ENCODE measurements at regions not wholly inside any gene's neighbourhood (a gene's known extent, or its start where the extent isn't known, plus 50 kb on each side); places are given as distances from the start of the nearest gene placed in this dataset.
A peak's percentile ranks its signal among the peaks of the same experiment; 100 is the strongest.

DNA sequence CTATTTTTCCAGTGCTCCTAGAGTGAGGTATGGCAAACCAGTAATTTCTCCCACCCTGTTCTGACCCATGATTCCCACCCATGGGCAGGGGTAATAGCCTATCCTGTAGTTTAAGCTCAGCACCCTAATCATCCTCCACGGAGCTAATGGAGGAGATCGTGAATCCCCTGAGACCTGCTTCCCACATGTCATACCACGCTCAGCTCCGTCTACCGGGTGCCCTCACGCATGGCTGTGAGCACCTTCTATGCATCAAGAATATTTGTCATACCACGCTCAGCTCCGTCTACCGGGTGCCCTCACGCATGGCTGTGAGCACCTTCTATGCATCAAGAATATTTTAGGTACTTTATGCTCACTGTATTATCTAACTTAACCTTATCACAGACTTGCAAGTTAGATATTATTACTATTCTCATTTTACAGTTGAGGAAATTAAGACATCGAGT lies 104.7 kb upstream of the PFN2 start:
- H3K36me3 Mint-ChIP-seq, result no peaks in the 10 kb centered on the region
- ATAC-seq (no peak), DNase-seq (ENCODE audit: low spot score in 2 of 2) (no peak)
- H3K4me3 Mint-ChIP-seq, result no peak overlapping the region
- H3K9me3 Mint-ChIP-seq, result no peaks in the 10 kb centered on the region
- H3K4me1 Mint-ChIP-seq, result peaks cover 8% of the 10 kb centered on the region
- H3K27ac Mint-ChIP-seq, result no peak overlapping the region

DNA sequence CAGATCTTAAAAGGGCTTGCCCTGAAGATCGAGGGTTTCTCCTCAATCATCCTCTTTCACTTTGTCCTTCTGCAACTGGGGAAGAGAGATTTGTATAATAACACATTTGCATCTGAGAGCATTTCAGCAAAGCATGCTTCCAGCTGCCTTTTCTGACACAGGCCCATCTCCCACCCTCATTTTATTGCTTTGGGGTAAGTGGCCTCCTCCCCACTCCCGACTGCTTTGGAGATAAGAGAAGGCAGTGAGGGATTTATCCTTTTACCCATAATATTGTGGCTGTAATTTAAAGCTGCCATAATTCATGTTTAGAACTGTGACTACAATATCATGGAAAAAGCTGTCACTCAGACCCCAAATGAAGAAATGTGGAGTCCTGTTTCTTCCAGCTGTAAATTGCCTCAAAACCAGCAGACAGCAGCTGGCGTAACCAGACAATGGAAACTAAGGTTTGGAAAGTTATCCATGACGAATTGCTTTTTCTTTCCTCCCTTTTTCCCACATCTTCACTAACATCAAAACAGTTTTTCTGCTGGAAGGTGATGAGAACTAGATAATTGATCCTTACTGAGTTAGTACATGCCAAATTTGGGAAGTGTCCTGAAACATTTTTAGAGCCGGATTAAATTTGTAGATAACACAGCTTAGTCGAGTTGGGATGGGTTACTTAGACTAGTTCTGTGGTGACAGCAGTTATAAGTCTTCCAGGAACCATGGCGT lies 104.2 kb upstream of the PFN2 start:
- ATAC-seq, result no peak
- Mint-ChIP-seq H3K36me3 (no peaks in the 10 kb centered on the region), H3K4me3 (no peak overlapping the region)

DNA sequence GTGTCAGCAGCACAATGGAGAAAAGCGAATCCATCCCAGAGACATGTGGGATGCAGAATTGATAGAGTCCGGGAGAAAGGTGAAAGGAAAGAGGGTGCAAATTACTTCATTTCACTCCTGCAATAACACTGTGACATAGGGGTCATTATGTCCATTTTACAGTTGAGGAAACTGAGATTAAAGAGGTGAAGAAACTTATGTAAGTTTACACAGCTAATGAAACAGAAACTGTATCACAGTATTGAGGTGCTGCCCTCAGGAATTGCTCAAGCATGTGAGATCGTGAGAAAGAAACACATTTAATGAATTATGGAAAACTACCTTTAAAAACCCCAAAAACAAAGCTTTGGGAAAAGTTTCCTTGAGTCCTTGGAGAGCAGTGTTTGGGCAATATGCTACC lies 103.6 kb upstream of the PFN2 start:
- Mint-ChIP-seq H3K36me3 (no peaks in the 10 kb centered on the region), H3K4me3 (no peak overlapping the region), H3K27ac (no peak overlapping the region), H3K4me1 (peaks cover 8% of the 10 kb centered on the region), H3K9me3 (no peaks in the 10 kb centered on the region)
- DNase-seq (ENCODE audit: low spot score in 2 of 2) (no peak), ATAC-seq (no peak)

More for the DNA sequence above, 104.2 kb upstream of the PFN2 start:
- Mint-ChIP-seq H3K9me3 (no peaks in the 10 kb centered on the region), H3K4me1 (peaks cover 8% of the 10 kb centered on the region), H3K27ac (no peak overlapping the region)
- no peak for DNase-seq (ENCODE audit: low spot score in 2 of 2)

DNA sequence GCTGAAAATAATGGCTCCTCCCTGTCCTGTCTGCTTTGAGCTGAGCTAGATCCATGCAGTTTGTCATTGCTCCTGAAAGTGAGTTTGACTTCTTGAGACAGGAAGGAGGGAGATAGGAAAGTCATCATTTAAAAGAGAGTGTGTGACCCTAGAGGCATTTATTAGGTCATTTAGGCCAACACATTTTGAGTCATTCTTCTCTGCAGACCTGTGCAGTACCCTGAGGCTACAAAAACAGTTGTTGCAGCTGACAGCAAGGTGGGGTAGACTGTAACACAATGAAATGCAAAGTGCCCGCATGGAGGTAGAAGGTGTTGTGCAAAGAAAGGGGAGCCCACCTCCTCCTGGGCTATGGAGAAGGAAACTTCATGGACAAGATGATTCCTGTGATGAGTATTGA lies 102.8 kb upstream of the PFN2 start:
- H3K4me3 Mint-ChIP-seq, result no peak overlapping the region
- H3K9me3 Mint-ChIP-seq, result no peaks in the 10 kb centered on the region
- no peak for ATAC-seq
- no peak overlapping the region for H3K27ac Mint-ChIP-seq
- no peak for DNase-seq (ENCODE audit: low spot score in 2 of 2)
- peaks cover 8% of the 10 kb centered on the region for H3K4me1 Mint-ChIP-seq
- H3K36me3 Mint-ChIP-seq, result no peaks in the 10 kb centered on the region

DNA sequence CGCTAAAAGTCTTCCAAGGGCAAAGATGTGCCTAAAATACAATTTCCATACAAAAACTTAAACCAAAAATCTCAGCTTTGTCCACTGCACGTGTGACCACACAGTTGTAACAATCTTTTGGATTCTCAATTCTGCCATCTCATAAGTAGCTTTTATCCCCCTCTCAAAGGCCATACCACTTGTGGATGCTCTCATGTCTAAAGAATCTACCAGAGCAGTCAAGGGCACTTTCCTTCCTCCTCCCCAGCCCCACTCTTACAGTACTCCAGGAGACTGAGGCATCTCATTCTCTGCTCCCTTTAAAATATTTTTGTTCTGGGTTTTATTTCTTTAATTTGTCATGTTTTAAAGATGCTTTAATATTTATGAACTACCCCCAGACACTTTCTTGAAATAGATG lies 102.3 kb upstream of the PFN2 start:
- Mint-ChIP-seq H3K9me3 (no peaks in the 10 kb centered on the region), H3K4me3 (no peak overlapping the region), H3K27ac (no peak overlapping the region), H3K36me3 (no peaks in the 10 kb centered on the region), H3K4me1 (peaks cover 8% of the 10 kb centered on the region)
- ATAC-seq, result no peak
- DNase-seq (ENCODE audit: low spot score in 2 of 2), result no peak

DNA sequence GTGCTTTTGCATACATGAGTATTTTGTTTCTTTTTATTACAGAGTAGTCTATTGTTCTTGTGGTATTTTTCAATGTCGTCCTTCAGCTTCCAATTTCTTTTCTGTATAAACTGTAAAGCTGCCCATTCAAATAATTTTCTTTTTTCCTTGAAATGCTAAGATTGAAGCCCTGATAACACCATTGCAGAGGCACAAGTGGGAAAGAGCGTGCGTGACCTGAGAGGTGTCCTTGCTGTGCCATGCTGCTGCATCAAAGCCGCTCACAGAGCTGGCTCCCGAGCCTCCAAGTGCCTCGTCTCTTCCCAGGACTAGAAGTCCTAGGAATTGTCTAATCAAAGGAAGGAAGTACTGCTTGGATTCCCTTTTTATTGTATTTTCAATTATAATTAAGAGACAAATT lies 101.9 kb upstream of the PFN2 start:
- no peak overlapping the region for H3K4me3 Mint-ChIP-seq
- peaks cover 8% of the 10 kb centered on the region for H3K4me1 Mint-ChIP-seq

DNA sequence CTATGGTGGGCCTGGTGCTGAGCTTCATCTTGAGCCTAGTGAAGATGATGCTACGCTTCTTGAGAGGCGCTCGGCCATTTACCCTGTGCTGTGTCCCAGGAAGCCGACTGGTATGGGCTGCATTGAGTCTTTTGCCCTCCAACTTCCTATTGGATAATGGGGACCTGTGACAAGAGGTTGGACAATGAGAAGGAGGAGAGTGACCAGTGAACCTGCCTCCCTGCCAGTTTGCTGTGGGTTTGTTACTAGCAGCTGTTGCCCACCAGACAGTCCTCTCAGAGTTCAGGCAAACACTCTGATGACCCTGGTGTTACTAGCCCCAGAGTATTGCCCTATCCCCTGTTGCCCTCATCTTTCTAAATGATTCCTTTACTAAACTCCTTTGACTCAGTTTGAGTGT lies 99.6 kb upstream of the PFN2 start:
- Mint-ChIP-seq H3K27ac (no peak overlapping the region), H3K4me3 (no peak overlapping the region), H3K9me3 (no peaks in the 10 kb centered on the region), H3K4me1 (peaks cover 8% of the 10 kb centered on the region), H3K36me3 (no peaks in the 10 kb centered on the region)
- ATAC-seq (no peak), DNase-seq (ENCODE audit: low spot score in 2 of 2) (no peak)

More for the DNA sequence above, 101.9 kb upstream of the PFN2 start:
- DNase-seq (ENCODE audit: low spot score in 2 of 2), result no peak
- H3K9me3 Mint-ChIP-seq, result no peaks in the 10 kb centered on the region
- no peak overlapping the region for H3K27ac Mint-ChIP-seq
- no peaks in the 10 kb centered on the region for H3K36me3 Mint-ChIP-seq
- no peak for ATAC-seq

DNA sequence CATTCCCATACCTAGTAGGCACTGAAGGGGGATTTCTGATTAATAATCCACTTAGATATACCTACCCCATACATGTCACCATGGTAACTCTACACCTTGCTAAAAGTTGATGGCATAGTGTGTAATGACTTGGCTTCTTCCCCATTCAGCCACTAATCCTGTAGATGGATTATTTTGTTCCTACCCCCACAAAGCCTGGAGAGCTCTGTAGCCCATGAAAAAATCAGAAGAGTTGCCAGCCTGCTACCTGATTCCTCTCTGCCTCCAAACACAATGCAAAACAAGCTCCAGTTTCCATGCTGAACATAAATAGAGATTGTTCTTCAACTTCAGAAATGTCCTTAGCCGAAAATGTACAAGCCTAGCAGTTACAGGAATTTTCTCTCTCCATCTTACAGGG lies 98.9 kb upstream of the PFN2 start:
- DNase-seq (ENCODE audit: low spot score in 2 of 2), result no peak
- H3K4me1 Mint-ChIP-seq, result peaks cover 8% of the 10 kb centered on the region
- no peak for ATAC-seq
- H3K36me3 Mint-ChIP-seq, result no peaks in the 10 kb centered on the region
- H3K4me3 Mint-ChIP-seq, result no peak overlapping the region
- no peaks in the 10 kb centered on the region for H3K9me3 Mint-ChIP-seq
- H3K27ac Mint-ChIP-seq, result no peak overlapping the region

DNA sequence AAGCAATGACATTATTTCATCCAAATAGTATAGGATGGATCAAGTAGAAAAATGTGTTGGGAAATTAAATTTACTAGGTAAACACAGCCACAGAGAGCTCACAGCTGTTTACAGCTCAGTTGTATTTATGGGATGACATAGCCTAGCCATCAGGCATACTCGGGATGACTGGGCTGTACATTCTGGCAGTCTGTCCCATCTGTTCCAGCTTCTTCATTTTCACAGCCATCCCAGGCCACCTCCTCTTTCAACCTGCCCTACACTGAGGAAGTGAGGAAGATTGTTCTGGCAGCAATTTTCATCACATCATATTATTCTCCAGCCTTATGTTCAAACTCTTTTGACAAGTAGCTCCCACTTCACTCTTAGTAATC lies 98.4 kb upstream of the PFN2 start:
- Mint-ChIP-seq H3K4me3 (no peak overlapping the region), H3K4me1 (peaks cover 6% of the 10 kb centered on the region), H3K27ac (no peak overlapping the region), H3K36me3 (no peaks in the 10 kb centered on the region), H3K9me3 (no peaks in the 10 kb centered on the region)
- no peak for ATAC-seq
- DNase-seq (ENCODE audit: low spot score in 2 of 2), result no peak

DNA sequence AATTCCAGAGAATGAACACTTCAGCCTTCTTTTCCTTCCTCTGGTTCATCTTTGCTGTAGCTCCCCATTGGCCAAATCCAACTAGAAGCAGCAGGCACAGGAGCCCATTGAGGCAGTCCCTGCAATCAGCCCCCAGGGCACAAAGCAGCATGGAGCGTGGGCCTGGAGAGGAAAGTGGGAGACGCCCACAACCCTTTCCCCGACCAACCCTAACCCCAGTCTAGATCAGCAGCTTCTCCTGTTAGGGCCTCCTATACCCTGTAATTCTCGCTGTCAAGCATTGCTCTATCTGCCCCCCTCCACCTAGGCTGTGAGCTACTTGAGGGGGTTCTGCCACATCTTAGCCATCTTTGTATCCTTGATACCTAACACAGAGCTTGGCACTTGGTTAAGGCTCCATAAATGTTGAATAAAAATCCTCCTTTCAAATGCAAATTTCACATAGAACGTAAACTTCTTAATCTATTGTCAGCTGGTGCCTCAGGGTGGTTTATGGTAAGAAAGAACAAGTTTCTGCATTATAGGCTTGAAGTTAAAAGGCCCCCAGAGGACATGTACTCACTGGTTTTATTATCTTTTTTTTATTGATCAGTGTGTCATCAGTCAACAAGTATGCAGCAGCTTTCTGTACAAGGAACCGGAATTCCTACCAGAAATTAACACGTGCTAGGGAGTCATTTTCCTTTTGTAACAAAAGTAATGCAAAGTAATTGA lies 97.9 kb upstream of the PFN2 start:
- ATAC-seq (peak; percentile 22), DNase-seq (ENCODE audit: low spot score in 2 of 2) (no peak)
- Mint-ChIP-seq H3K4me3 (no peak overlapping the region), H3K27ac (no peak overlapping the region), H3K36me3 (no peaks in the 10 kb centered on the region), H3K4me1 (peaks cover under 1% of the 10 kb centered on the region), H3K9me3 (no peaks in the 10 kb centered on the region)

DNA sequence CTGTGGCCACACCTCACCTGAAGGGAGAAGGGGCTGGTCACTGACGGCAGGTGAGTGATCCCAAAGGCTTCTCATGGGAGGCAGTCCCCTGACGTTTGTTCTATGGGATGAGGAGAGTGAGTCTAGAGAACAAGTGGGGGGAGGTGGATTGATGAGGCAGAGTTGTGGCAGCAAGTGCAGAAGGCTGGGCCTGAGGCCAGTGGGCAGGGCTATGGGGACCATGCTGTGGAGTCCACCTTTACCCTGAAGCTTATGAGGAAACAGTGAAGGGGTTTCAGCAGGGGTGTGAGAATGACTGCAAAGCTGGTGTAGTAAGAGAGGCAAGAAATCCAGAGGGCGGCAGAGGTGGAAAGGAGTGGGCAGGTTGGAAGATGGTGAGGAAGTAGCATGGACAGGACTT lies 96.9 kb upstream of the PFN2 start:
- ATAC-seq (no peak), DNase-seq (ENCODE audit: low spot score in 2 of 2) (no peak)
- Mint-ChIP-seq H3K9me3 (no peaks in the 10 kb centered on the region), H3K36me3 (no peaks in the 10 kb centered on the region), H3K27ac (no peak overlapping the region), H3K4me1 (no peaks in the 10 kb centered on the region), H3K4me3 (no peak overlapping the region)

DNA sequence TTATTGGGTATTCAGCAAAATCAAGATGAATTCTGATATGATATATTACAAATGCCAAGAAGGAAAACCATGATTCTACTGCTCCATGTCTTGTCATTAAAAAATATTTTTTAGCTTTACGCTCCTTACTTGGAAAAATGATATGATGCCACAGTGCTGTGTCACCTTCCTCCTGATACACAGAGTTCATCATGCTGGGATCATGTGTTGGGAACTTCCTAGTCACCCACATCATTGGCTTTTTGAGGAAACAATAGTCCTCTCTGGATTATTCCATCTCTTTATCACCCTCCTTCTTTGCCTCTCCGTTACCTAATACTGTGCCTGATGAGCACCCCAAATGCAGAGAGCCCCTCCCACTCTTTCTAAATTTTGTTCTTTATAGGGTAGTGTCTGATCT lies 94.3 kb upstream of the PFN2 start:
- Mint-ChIP-seq H3K4me1 (no peaks in the 10 kb centered on the region), H3K36me3 (no peaks in the 10 kb centered on the region), H3K4me3 (no peak overlapping the region), H3K9me3 (no peaks in the 10 kb centered on the region), H3K27ac (no peak overlapping the region)
- no peak for DNase-seq (ENCODE audit: low spot score in 2 of 2)
- no peak for ATAC-seq

DNA sequence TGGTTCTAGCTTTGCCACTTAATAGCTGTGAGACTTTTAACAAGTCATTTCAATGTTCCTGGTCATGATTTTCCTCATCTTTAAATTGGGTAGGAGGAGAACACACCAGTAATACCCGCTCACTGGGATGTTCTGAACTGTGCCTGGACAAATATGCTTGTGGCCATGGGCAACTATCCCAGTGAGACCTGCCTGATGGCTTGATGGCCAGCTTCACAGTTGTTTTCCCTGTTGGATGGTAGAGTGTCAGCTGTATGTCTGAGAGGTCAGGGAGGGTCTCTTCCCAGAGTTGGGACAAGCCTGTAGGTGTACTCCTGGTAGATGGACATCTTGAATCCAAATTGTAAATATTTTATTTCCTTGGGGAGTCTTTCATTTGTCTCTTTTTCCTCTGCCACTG lies 92.5 kb upstream of the PFN2 start:
- Mint-ChIP-seq H3K27ac (no peak overlapping the region), H3K36me3 (no peaks in the 10 kb centered on the region), H3K9me3 (no peaks in the 10 kb centered on the region), H3K4me1 (no peaks in the 10 kb centered on the region), H3K4me3 (no peak overlapping the region)
- no peak for ATAC-seq
- DNase-seq (ENCODE audit: low spot score in 2 of 2), result no peak

DNA sequence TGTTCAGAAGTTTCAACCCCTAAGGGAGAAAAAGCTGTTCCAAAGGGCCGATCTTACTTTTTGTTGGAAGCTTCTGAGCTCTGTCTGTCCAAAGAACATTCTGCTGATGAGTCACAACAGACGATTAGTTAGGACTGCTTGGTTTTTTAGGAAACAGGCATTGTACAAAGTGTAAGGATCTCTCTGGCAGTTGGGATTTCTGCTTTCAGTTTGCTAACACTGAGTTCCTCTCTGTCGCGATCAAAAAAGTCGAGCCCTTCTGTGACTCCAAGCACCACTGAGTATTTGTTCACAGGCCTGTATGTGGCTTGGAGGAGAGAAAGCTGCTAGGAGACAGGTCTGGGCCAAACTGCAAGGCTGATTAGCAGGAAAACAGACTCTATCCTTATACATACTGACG lies 91.8 kb upstream of the PFN2 start:
- no peak overlapping the region for H3K27ac Mint-ChIP-seq
- no peak for DNase-seq (ENCODE audit: low spot score in 2 of 2)
- no peaks in the 10 kb centered on the region for H3K4me1 Mint-ChIP-seq
- no peak for ATAC-seq
- no peaks in the 10 kb centered on the region for H3K9me3 Mint-ChIP-seq
- H3K4me3 Mint-ChIP-seq, result no peak overlapping the region
- H3K36me3 Mint-ChIP-seq, result no peaks in the 10 kb centered on the region

DNA sequence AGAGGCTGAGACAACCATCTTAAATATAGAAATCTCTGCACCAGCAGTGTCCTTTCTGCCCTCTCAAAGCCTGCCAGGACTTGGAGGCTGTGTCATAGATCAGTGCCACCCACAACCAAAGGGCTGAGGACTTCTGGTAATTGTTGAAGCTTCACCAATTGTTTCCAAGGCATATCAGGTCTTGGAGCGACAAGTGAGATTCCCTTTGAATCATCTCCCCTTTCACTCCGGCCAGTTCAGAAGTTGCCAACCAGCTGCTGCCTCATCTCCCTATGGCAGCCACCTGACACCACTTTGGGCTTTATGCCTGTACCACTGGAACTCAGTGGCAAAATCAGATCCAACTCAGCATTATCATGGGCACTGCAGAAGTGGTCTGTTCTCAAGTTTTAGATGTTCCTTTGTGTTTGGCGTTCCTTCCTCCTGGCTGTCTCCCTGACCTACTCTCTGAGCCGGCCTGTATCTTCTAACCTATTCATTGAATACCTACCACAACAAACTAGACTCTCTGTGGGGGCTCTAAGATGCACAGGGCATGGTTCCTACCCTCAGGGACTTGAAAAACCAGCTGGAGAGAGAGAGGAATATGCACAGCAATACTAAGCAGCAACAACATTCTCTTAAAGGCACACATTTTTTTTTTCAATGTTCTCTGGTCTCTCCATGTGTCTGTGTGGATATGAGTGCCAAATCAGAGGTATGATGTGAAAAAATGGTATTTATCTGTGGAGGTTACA lies 90.8 kb upstream of the PFN2 start:
- Mint-ChIP-seq H3K9me3 (no peaks in the 10 kb centered on the region), H3K4me3 (no peak overlapping the region), H3K27ac (no peak overlapping the region), H3K36me3 (no peaks in the 10 kb centered on the region), H3K4me1 (no peaks in the 10 kb centered on the region)
- no peak for DNase-seq (ENCODE audit: low spot score in 2 of 2)
- ATAC-seq, result no peak

DNA sequence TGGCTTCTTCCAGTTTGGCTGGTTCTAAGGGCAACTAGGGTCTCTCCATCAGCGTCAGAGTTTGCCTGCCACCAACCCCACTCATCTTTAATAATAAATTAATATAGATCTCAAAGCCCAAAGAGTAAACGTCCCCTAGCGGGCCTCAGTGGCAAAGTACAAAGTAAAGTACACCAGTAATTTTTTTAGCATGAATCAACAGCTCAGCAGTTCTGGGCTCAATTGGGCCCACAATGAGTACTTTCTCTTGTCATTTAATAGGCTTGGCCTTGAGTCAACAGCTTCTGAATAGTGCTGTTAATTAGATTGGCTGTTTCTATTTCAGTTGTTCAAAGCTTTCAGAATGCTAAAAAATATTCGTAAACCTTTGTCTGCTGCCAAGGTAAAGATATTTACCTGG lies 89.0 kb upstream of the PFN2 start:
- Mint-ChIP-seq H3K4me1 (no peaks in the 10 kb centered on the region), H3K9me3 (no peaks in the 10 kb centered on the region), H3K4me3 (no peak overlapping the region), H3K36me3 (no peaks in the 10 kb centered on the region), H3K27ac (no peak overlapping the region)
- no peak for DNase-seq (ENCODE audit: low spot score in 2 of 2)
- no peak for ATAC-seq

Measured in stimulated activated effector memory CD8-positive, alpha-beta T cell treated with anti-CD3 and anti-CD28 coated beads, Interleukin-12 subunit alpha, Interleukin-12 subunit beta, amount 100 ng/mL, for 72 hours (primary cell).